IMR-90 (cell line): ENCODE measurements at regions not wholly inside any gene's neighbourhood (a gene's known extent, or its start where the extent isn't known, plus 50 kb on each side); places are given as distances from the start of the nearest gene placed in this dataset.

Experiments used
- CTCF ChIP-seq: conservative IDR thresholded peaks from 2 replicates; pipeline ENCODE4 v1.5.1; 2012; ENCODE audit warnings: mild to moderate bottlenecking, low read depth, low read length, improper control_type of control experiment
- POLR2A ChIP-seq: IDR thresholded peaks from 2 replicates; pipeline ENCODE4 v1.6.1; 2012; ENCODE audit warnings: mild to moderate bottlenecking, low read depth, low read length
- USF2 ChIP-seq: fragments of 150-350 bp; IDR thresholded peaks from 2 replicates; pipeline ENCODE4 v1.6.1; 2017; ENCODE audit warnings: mild to moderate bottlenecking, antibody characterized with exemption, low read length, low read depth

- no peak for TF ChIP-seq CTCF
- TF ChIP-seq USF2 = no peak
- no peak for TF ChIP-seq POLR2A
Measured at GRCh38 chr12:113534555-113534954, 62.9 kb upstream of the LHX5 start.
